Immature natural killer cell (primary cell): ENCODE measurements at regions not wholly inside any gene's neighbourhood (a gene's known extent, or its start where the extent isn't known, plus 50 kb on each side); places are given as distances from the start of the nearest gene placed in this dataset.

ENCODE experiments used
- DNase-seq, 3 donors: peaks; one replicate each; pipeline ENCODE4 v3.0.0; 2022; ENCODE audit warnings: mixed read lengths in 1 of 3
- H3K27ac Mint-ChIP-seq, 6 donors: one replicate each; pipeline ENCODE4 v1.8.0; 2020; ENCODE audit warnings: mixed read lengths in 6 of 6, mild to moderate bottlenecking in 5 of 6, inconsistent platforms in 4 of 6, moderate library complexity in 3 of 6
- H3K27me3 Mint-ChIP-seq, 3 donors: one replicate each; pipeline ENCODE4 v1.8.0; 2020 to 2021; ENCODE audit warnings: low read depth in 3 of 3, mild to moderate bottlenecking in 3 of 3, mixed read lengths in 3 of 3, moderate library complexity in 3 of 3, inconsistent platforms in 1 of 3
- H3K36me3 Mint-ChIP-seq, 3 donors: one replicate each; pipeline ENCODE4 v1.8.0; 2020; ENCODE audit warnings: mixed read lengths in 3 of 3, inconsistent platforms in 2 of 3, mild to moderate bottlenecking in 2 of 3
- H3K4me1 Mint-ChIP-seq, 2 donors: one replicate each; pipeline ENCODE4 v1.8.0; 2020; ENCODE audit warnings: inconsistent platforms in 2 of 2, mild to moderate bottlenecking in 2 of 2, mixed read lengths in 2 of 2, moderate library complexity in 1 of 2
- H3K4me3 Mint-ChIP-seq, 5 donors: one replicate each; pipeline ENCODE4 v1.8.0; 2020; ENCODE audit warnings: mild to moderate bottlenecking in 5 of 5, mixed read lengths in 5 of 5, inconsistent platforms in 3 of 5, moderate library complexity in 3 of 5
- H3K9me3 Mint-ChIP-seq, 6 donors: one replicate each; pipeline ENCODE4 v1.8.0; 2020; ENCODE audit warnings: mild to moderate bottlenecking in 6 of 6, mixed read lengths in 6 of 6, inconsistent platforms in 4 of 6, moderate library complexity in 3 of 6

GRCh38 chr10:62715383-62715782 lies 89.1 kb upstream of the ADO start:
- Mint-ChIP-seq H3K9me3 (peaks cover 0 to 3% (median 0%) of the 10 kb centered on the region in 6 donors), H3K36me3 (peaks cover 0 to 6% (median 5%) of the 10 kb centered on the region in 3 donors), H3K4me1 (no peaks in the 10 kb centered on the region), H3K4me3 (no peak overlapping the region), H3K27me3 (peaks cover 0 to 4% (median 0%) of the 10 kb centered on the region in 3 donors), H3K27ac (no peak overlapping the region)
- no peak for DNase-seq

GRCh38 chr10:62718585-62718984 lies 85.9 kb upstream of the ADO start:
- Mint-ChIP-seq H3K27me3 (peaks cover 0 to 2% (median 0%) of the 10 kb centered on the region in 3 donors), H3K4me3 (no peak overlapping the region), H3K4me1 (no peaks in the 10 kb centered on the region), H3K9me3 (no peaks in the 10 kb centered on the region), H3K27ac (no peak overlapping the region), H3K36me3 (no peaks in the 10 kb centered on the region)
- no peak for DNase-seq

GRCh38 chr10:62719061-62719460 lies 85.5 kb upstream of the ADO start:
- H3K27me3 Mint-ChIP-seq, result peaks cover 0 to 2% (median 0%) of the 10 kb centered on the region in 3 donors
- H3K36me3 Mint-ChIP-seq, result no peaks in the 10 kb centered on the region
- DNase-seq, result no peak
- no peak overlapping the region for H3K4me3 Mint-ChIP-seq
- H3K9me3 Mint-ChIP-seq, result no peaks in the 10 kb centered on the region
- H3K4me1 Mint-ChIP-seq, result no peaks in the 10 kb centered on the region
- H3K27ac Mint-ChIP-seq, result no peak overlapping the region

- H3K9me3 Mint-ChIP-seq, result no peaks in the 10 kb centered on the region
- no peak for DNase-seq
- no peaks in the 10 kb centered on the region for H3K36me3 Mint-ChIP-seq
- H3K4me1 Mint-ChIP-seq, result peaks cover 9 to 14% of the 10 kb centered on the region in 2 donors
- no peak overlapping the region for H3K4me3 Mint-ChIP-seq
- no peak overlapping the region for H3K27ac Mint-ChIP-seq
- peaks cover 0 to 2% (median 2%) of the 10 kb centered on the region in 3 donors for H3K27me3 Mint-ChIP-seq
Observed at GRCh38 chr10:62721687-62722086, 82.8 kb upstream of the ADO start.

- Mint-ChIP-seq H3K4me3 (no peak overlapping the region), H3K36me3 (peaks cover 0 to 5% (median 0%) of the 10 kb centered on the region in 3 donors), H3K27me3 (peaks cover 0 to 4% (median 2%) of the 10 kb centered on the region in 3 donors), H3K27ac (no peak overlapping the region), H3K4me1 (peaks cover 18 to 31% of the 10 kb centered on the region in 2 donors), H3K9me3 (no peaks in the 10 kb centered on the region)
- no peak for DNase-seq
Observed at GRCh38 chr10:62723375-62723774, 81.1 kb upstream of the ADO start.

GRCh38 chr10:62724465-62724864 lies 80.1 kb upstream of the ADO start:
- Mint-ChIP-seq H3K9me3 (no peaks in the 10 kb centered on the region), H3K36me3 (peaks cover 0 to 5% (median 0%) of the 10 kb centered on the region in 3 donors), H3K27ac (no peak overlapping the region), H3K27me3 (peaks cover 0 to 4% (median 2%) of the 10 kb centered on the region in 3 donors), H3K4me3 (no peak overlapping the region), H3K4me1 (peaks cover 25 to 42% of the 10 kb centered on the region in 2 donors)
- no peak for DNase-seq

GRCh38 chr10:62726142-62726541 lies 78.4 kb upstream of the ADO start:
- Mint-ChIP-seq H3K4me3 (no peak overlapping the region), H3K4me1 (peaks cover 25 to 42% of the 10 kb centered on the region in 2 donors), H3K36me3 (peaks cover 0 to 5% (median 0%) of the 10 kb centered on the region in 3 donors), H3K27me3 (peaks cover 0 to 6% (median 2%) of the 10 kb centered on the region in 3 donors), H3K9me3 (no peaks in the 10 kb centered on the region), H3K27ac (no peak overlapping the region)
- DNase-seq, result no peak

GRCh38 chr10:62726638-62727037 lies 77.9 kb upstream of the ADO start:
- peaks cover 0 to 6% (median 2%) of the 10 kb centered on the region in 3 donors for H3K27me3 Mint-ChIP-seq
- peaks cover 27 to 42% of the 10 kb centered on the region in 2 donors for H3K4me1 Mint-ChIP-seq
- no peak overlapping the region for H3K27ac Mint-ChIP-seq
- H3K4me3 Mint-ChIP-seq, result no peak overlapping the region
- no peak for DNase-seq
- peaks cover 0 to 5% (median 0%) of the 10 kb centered on the region in 3 donors for H3K36me3 Mint-ChIP-seq
- H3K9me3 Mint-ChIP-seq, result no peaks in the 10 kb centered on the region

- Mint-ChIP-seq H3K27me3 (peaks cover 0 to 6% (median 2%) of the 10 kb centered on the region in 3 donors), H3K27ac (no peak overlapping the region)
Observed at GRCh38 chr10:62727934-62728333, 76.6 kb upstream of the ADO start.

GRCh38 chr10:62728479-62728878 lies 76.0 kb upstream of the ADO start:
- H3K36me3 Mint-ChIP-seq, result peaks cover 0 to 5% (median 0%) of the 10 kb centered on the region in 3 donors
- H3K27ac Mint-ChIP-seq, result peak overlapping the region in 1 of 6 donors; percentile 64
- peaks cover 0 to 7% (median 2%) of the 10 kb centered on the region in 3 donors for H3K27me3 Mint-ChIP-seq
- peaks cover 27 to 42% of the 10 kb centered on the region in 2 donors for H3K4me1 Mint-ChIP-seq
- H3K9me3 Mint-ChIP-seq, result no peaks in the 10 kb centered on the region
- peak overlapping the region in 1 of 5 donors; percentile 3 for H3K4me3 Mint-ChIP-seq
- DNase-seq, result no peak

More at GRCh38 chr10:62727934-62728333, 76.6 kb upstream of the ADO start:
- DNase-seq, result no peak
- Mint-ChIP-seq H3K4me3 (no peak overlapping the region), H3K36me3 (peaks cover 0 to 5% (median 0%) of the 10 kb centered on the region in 3 donors), H3K9me3 (no peaks in the 10 kb centered on the region), H3K4me1 (peaks cover 27 to 42% of the 10 kb centered on the region in 2 donors)

GRCh38 chr10:62732841-62733653 lies 71.5 kb upstream of the ADO start:
- Mint-ChIP-seq H3K4me1 (peaks cover 12 to 14% of the 10 kb centered on the region in 2 donors), H3K27ac (peak overlapping the region in 5 of 6 donors; percentile 5 to 85 (median 62)), H3K27me3 (peaks cover 0 to 3% (median 1%) of the 10 kb centered on the region in 3 donors), H3K4me3 (peak overlapping the region; percentile 40 to 64 (median 58)), H3K36me3 (no peaks in the 10 kb centered on the region), H3K9me3 (no peaks in the 10 kb centered on the region)
- peak; percentile 50 to 59 (median 53) for DNase-seq

GRCh38 chr10:62733654-62734293 lies 70.7 kb upstream of the ADO start:
- peak overlapping the region in 3 of 5 donors; percentile 40 to 58 (median 54) for H3K4me3 Mint-ChIP-seq
- no peaks in the 10 kb centered on the region for H3K36me3 Mint-ChIP-seq
- H3K9me3 Mint-ChIP-seq, result no peaks in the 10 kb centered on the region
- DNase-seq, result no peak
- peak overlapping the region in 3 of 6 donors; percentile 55 to 85 (median 75) for H3K27ac Mint-ChIP-seq
- H3K27me3 Mint-ChIP-seq, result peaks cover 0 to 5% (median 3%) of the 10 kb centered on the region in 3 donors
- peaks cover 5 to 7% of the 10 kb centered on the region in 2 donors for H3K4me1 Mint-ChIP-seq

GRCh38 chr10:62734781-62735463 lies 69.6 kb upstream of the ADO start:
- no peaks in the 10 kb centered on the region for H3K36me3 Mint-ChIP-seq
- no peak overlapping the region for H3K4me3 Mint-ChIP-seq
- DNase-seq, result no peak
- no peak overlapping the region for H3K27ac Mint-ChIP-seq
- peaks cover 0 to 5% (median 3%) of the 10 kb centered on the region in 3 donors for H3K27me3 Mint-ChIP-seq
- no peaks in the 10 kb centered on the region for H3K9me3 Mint-ChIP-seq
- peaks cover 0 to 2% of the 10 kb centered on the region in 2 donors for H3K4me1 Mint-ChIP-seq
